ENCODE measurements at regions not wholly inside any gene's neighbourhood (a gene's known extent, or its start where the extent isn't known, plus 50 kb on each side); places are given as distances from the start of the nearest gene placed in this dataset.
"Not testable (repeated sequence)": the region's sequence is repeated elsewhere in the genome, so short reads cannot be mapped to it uniquely, and the experiment has no call there.

DNA sequence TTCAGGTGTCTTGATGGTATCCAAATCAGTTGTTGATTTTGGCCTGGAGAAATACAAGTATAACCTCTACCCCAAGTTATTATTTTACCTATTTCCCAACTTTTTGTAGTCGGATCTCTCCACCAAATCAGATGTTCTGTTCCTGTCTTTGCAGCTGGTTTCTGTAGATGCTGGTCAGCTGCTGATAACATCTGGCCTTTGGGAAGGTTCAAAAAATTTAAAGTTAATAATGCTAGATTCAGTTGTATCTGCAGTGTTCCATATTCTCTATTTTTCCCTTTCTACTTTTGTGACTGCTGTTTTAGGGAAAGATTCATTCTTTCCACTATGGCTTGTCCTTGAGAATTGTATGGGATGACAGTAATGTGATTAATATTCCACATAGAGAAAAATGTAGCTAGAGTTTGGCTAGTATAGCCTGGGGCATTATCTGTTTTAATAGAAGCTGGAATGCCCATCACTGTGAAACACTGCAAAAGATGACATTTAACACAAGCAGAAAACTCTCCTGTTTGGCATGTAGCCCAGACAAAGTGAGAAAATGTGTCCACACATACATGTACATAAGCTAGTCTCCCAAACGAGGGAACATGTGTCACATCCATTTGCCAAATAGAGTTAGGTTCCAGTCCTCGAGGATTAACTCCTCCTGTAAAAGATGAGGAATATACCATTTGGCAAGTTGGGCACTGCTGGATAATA lies 99.2 kb downstream of the ZNF100 start:
- TF ChIP-seq BCLAF1 (IDR thresholded peaks at IDR 0.05; ENCODE audit: borderline replicate concordance in 1 of 2, control insufficient read depth in 1 of 2, low read depth in 2 of 2, low read length in 1 of 2); KDM4B (IDR thresholded peaks at IDR 0.05; ENCODE audit: borderline replicate concordance in 2 of 2, low read depth in 1 of 2); POLR2A (conservative IDR thresholded peaks at IDR 0.05); NFYB (IDR thresholded peaks at IDR 0.05; ENCODE audit: extremely low read depth, insufficient read length); SRSF7 (optimal IDR thresholded peaks at IDR 0.05; ENCODE audit: low read depth, low read length); MXI1 (IDR thresholded peaks at IDR 0.05; ENCODE audit: low read depth, low read length): not testable (repeated sequence)

Data from K562 (cell line).